HuH-7.5 (cell line): ENCODE measurements at regions not wholly inside any gene's neighbourhood (a gene's known extent, or its start where the extent isn't known, plus 50 kb on each side); places are given as distances from the start of the nearest gene placed in this dataset.
"Not testable (repeated sequence)": the region's sequence is repeated elsewhere in the genome, so short reads cannot be mapped to it uniquely, and the experiment has no call there.

ENCODE experiments used
- DNase-seq: peaks from one replicate; pipeline ENCODE4 v3.0.0; 2011; ENCODE audit warnings: low spot score

DNA sequence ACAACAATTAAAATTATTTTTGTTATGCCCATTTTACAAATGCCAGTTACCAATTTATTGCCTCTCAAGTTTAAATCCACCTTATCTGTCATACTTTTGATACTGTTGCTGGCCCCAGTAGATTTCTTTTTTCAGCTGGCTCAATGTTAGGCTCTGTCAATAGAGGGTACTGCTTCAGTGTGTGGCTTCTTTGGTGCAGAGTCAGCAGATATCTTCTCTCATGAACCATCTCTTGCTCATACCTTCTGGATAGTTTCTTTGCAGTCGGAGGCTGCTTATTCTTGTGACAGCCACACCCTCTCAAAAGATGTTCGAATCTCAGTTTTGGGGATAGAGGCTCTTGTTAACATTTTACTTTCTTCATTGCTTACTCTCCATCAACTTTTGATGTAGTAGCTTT is 849.9 kb upstream of the SEMA6A start:
- no peak for DNase-seq

DNA sequence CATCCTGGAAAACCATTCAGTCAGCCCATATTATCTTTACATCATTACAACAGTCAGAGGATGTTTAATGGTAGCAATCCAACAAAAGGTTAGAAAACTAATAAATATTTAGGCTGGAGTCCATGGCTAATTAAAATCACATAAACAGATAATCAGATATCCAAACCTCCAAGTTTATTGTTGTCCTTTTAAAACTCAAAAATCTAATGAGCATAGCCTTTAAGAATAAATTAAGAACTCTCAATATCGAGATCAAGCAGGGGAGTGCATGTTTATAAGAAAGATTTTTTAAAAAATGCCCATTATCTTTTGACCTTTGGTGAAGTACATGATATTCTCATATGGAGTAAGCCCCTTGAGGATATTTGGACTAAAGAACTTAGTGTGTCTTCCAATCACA is 842.9 kb upstream of the SEMA6A start:
- DNase-seq = no peak

DNA sequence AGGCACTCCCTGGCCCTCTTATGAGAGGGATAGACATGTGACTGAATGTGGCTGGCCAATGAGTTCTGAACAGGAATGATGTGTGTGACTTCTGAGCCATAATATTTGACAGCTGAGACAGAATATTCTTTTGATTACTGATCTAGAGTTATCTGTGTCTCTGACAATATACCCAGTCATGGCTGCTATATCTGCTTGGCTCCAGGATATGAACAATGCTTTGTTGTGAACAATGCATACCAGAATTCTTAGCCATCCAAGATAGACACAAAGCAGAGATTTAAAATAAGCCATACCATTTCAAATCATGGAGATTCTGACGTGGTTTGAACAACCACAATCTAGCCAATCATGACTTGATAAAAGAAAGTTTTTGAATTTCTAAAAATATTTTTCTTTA is 840.3 kb upstream of the SEMA6A start:
- no peak for DNase-seq

DNA sequence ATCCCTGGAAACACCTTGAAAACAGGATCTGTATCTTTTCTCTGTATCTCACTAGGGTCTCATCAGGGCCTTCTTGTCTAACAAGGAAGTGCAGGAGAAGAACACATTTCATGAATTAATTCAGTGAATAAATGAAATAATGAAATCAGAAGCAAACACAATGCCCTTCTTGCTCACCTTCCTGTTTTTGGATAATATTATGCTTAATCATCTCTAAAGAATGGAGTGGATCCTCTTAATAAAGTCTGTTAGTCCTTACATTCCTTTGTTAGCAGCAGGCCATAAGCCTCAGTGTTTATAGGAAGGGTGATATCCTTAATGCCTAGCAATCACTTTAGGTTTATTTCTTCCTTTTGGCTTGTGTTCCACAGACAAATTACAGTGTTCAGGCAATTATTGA is 837.1 kb upstream of the SEMA6A start:
- DNase-seq = no peak

DNA sequence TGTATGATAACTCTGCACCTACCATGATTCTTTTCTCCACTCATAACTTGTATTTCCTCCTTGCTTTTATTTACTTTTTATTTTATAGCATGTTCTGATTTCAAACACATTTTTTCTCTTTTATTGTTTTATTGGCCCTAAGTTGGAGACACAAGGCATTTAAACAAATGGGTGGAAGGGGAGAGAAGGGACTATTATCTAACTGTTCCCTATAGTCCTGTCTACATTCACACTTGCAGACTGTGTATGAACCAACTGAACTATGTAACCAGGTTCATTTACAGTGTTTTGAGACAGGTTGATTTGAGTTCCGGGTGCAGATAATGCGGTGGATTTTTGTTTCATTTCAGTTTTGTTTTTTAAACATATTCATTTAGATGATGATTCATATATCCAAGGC is 830.6 kb upstream of the SEMA6A start:
- no peak for DNase-seq

DNA sequence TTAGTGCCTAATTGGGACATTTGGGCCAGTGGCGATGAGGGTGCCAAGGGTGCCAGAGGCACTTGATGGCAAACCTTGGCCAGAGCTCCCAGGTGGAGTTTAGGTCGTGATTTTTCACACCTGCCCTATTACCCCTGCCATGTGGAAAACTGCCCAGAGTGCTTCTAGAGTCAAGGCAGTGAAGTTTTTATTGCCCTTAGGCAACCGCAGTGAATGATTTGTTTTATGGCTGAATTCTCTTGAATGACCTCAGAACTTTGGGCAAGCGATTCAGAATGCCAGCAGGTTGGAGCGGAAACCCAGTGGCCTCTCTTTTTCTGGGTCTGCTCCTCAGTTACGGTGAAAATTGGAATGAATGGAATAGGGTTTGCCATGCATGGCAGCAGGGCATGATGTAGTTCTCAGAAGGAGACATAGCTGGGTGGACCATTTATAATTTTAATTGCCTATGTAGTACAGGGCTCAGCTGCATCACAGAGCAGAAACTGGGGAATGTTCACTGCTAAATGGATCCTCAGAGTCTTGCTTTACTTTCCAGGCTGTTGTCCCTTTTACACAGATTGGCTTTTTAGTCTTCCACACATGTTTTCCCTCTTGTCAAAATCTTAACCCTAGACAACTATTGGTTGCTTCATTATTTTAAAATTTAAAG is 820.0 kb upstream of the SEMA6A start:
- no peak for DNase-seq

DNA sequence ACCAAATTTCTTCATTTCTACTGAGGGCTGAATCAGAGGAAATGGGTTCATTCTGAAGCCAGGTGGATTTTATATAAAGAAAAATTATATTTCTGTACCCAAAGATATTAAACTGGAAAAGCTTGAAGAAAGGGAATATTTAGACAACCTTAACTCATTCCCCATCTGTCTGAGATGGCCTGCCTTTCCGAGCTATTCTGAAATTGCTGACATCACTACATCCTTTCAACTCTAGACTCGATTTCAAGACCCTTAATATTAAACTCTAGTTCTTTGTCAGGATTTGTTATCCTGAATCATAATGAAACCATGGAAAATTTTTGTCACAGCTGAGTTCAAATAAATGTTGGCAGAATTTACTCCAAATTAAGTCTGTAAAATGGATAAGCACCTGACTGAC is 818.5 kb upstream of the SEMA6A start:
- DNase-seq = no peak

DNA sequence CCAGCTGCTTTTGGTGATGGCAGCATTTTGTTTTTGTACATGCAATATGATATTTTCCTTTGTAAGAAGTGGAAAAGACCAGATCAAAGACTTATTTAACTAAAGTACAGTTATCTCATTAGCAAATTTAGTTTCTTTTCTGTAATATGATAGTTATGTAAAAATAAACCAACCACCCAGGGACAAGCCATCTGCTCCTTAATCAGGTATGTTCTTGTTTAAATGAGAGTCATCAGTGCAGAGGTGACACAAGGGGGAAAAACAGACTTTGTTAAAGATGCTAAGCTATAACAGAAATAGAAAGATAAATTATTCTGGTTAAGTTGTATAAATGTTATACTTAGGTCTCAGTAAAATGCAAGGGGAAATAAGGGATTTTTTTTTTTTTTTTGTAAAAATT is 805.7 kb upstream of the SEMA6A start:
- no peak for DNase-seq

DNA sequence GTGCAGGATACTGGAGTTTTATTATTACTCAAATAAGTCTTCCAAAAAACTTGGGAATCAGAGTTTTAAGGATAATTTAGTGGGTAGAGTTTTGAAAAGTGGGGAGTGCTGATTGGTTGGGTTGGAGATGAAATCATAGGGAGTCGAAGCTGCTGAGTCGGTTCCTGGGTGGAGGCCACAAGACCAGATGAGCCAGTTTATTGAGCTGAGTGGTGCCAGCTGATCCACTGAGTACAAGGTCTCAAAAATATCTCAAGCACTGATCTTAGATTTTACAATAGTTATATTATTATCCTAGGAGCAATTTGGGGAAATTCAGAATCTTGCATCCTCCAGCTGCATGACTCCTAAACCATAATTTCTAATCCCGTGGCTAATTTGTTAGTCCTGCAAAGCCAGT is 804.9 kb upstream of the SEMA6A start:
- DNase-seq = no peak

DNA sequence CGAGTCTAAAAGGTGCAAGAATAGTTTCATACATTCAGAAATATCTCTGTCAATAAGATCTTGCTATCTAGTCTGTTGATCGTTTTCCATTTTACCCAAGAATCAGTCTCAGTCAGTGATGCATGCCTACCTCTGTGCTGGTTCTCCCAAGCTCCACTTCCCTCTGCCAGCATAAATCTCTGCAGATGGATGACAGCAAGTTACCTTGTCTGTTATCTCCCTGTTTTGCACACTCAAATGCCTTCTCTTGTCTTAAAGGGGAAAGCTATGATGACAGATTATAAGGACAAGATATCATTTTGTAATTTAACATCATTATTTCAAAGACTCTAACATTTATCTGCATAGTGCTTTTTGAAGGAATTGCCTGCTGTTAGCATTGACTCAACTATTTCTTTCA is 802.1 kb upstream of the SEMA6A start:
- DNase-seq = no peak

DNA sequence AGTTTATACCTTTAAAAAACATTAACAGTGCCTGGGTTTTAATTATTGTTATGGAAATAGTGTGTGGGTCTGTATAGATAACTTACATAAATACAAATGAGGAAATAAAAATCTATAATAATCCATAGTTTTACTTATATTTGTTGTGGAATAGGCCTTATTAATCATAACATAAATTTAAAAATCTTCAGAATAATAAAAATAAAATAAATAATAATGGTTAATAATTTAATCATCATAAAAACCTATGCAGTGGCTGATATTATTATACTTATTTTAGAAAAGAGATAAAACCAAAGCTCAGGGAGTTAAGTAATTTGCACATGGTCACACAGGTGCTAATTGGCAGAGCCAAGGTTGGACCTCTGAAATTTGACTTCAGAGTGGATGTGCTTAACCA is 785.3 kb upstream of the SEMA6A start:
- DNase-seq = no peak

DNA sequence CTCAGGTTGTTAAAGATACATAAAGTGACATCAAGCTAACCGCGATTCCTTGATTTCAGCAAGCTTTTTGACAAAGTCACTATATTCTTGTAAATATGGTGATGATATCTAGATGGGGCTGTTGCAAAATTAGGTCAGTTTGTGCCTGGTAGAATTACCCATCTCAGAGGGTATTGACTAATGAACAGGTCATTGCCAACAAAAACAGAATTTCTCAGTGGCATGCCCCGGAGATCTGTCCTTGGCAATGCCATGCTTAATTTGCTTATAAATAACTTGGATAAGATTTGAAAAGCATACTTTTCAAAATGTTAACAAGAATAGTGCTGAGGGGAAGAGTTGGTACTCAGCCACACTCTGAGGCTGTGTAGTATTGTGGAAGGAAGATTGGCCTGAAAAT is 783.3 kb upstream of the SEMA6A start:
- DNase-seq = no peak

DNA sequence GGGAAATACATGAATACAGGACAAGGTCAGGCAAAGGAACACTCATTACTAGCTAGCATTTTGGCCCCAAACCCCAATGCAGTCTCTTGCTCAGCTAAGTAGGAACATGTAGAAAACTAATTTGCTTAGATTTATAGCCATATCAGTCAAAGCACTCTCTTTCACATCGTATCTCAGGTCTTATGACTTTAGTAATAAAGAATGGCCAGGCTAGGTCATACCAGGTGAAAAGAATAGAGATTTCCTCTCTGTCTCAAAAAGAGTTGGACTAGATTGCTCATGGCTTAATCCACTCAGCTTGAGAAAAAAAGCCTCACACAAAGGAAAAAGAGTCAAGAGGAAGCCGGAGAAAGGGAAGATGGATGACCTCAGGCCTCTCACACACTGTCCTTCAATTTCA is 772.7 kb upstream of the SEMA6A start:
- DNase-seq = no peak

DNA sequence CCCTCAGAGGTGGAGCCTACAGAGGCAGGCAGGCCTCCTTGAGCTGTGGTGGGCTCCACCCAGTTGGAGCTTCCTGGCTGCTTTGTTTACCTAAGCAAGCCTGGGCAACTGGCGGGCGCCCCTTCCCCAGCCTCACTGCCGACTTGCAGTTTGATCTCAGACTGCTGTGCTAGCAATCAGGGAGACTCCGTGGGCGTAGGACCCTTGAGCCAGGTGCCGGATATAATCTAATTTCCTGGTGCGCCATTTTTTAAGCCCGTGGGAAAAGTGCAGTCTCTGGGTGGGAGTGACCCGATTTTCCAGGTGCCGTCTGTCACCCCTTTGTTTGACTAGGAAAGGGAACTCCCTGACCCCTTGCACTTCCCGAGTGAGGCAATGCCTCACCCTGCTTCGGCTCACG is 769.1 kb upstream of the SEMA6A start:
- DNase-seq = not testable (repeated sequence)

DNA sequence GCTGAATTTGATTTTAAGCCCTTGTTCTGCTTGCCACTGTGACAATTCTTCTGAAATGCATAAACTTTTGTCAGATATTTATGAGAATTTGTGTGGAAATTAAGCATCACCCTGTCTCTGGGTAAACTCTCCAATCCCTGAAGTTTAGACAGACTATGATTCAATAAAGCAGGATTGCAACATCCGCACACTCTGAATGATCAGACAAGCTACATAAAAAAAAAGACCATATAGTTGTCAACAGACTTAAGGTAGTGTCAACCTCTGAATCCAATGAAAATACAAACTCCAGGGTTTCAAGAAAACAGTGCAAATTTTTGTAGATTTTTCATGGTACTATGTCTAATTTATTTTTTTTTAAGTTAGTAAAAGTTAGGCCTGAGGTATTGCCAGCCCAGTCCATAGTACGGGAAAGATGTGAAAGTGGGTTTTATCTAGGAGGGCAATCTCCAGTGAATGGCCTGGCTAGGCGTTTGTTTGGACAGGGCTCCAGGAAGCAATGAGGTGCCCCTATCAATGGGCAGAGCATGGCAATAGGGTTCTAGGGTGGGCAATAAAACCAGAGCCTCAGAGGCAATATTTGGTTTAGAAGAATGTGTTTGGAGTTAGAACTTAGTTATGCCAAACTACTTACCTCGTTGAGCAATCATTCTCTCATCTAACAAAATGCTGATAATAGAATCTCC is 762.6 kb upstream of the SEMA6A start:
- no peak for DNase-seq

DNA sequence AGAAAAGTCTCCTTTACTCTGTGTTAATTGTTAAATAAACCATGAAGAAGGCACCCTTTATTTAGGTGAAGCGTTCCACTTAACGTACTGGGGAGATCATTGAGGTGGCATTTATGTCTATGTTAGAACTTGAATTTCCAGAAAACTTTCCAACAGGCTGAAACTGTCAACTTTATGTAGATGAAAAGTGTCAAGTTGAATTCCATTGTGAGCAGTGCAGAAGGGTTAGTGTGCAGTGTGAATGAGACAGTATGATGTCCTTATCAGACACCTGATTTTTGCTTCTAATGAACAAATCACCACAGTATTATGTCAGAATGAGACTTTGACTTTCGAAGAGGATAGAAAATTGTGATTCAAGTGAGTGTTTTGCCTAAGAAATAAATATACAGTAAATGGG is 761.6 kb upstream of the SEMA6A start:
- no peak for DNase-seq

DNA sequence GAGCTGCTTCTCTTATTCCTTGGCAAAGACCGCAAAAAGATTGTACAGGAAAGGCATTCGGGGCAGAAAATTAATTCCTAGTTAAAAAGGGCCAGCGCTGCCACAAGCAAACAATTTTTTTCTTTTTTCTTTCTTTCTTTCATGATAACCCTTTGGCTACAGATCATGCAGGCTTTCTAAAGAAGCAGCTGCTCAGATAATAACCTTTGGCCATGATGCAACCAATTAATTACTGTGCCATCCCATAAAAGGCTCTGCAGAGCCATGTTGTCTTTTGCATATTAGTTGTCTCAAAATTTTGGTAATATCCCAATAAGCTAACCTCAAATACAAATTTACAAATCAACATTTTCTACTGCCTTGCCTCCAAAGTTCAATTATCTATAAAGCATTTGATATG is 758.4 kb upstream of the SEMA6A start:
- no peak for DNase-seq

DNA sequence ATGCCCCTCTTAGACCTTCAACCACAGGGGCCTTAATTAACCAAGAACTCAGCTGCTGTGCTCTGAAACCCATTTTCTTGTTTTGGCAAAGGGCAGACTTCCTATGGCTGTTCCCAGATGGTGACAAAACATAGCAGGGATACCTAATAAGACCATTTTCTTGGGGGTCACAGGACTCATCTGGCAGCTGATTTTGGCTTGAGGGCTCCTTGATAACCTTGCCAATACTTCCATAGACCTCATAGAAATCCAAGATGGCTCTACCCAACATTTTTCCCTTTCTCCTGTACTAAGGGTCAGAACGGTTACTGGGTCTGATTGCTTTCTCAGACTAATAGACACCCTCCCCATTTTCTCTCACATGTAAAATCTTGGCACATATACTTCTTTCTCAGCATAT is 757.7 kb upstream of the SEMA6A start:
- DNase-seq = no peak

DNA sequence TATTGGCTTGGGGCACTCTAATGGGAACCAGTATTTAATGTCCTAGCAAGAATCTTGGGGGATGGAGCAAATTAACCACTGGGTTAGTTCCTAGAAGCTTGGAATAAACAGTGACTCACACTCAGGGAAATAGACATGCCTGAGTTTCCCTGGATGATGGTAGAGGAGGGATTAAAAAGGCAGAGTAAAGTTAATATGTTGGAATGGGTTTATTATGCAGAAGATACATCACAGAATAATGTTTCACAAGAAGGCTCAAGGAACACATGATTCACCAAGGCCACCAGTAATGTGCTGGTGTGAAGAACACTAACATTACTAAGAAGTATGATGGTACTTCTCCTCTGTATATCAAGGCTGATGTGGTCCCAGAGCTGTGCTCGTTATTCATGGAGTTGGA is 752.9 kb upstream of the SEMA6A start:
- no peak for DNase-seq

DNA sequence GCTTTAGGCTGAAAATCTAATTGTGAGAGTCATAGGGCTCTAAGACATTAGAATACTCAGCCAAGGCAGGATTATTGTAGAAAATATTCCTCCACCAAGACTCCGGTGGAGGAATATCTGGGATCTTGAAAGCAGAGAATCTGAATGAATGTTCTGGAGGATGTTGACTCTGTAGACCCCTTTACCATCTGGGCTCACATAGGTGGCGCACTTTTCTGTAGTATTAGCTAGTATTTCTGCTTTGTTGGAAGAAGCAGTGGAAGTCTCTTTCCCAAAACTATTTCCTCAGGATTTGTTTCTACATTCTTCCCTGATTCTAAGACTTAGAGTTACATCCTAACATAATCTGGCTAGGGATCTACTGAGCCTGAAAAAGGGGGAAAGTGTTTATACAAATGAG is 752.4 kb upstream of the SEMA6A start:
- no peak for DNase-seq

DNA sequence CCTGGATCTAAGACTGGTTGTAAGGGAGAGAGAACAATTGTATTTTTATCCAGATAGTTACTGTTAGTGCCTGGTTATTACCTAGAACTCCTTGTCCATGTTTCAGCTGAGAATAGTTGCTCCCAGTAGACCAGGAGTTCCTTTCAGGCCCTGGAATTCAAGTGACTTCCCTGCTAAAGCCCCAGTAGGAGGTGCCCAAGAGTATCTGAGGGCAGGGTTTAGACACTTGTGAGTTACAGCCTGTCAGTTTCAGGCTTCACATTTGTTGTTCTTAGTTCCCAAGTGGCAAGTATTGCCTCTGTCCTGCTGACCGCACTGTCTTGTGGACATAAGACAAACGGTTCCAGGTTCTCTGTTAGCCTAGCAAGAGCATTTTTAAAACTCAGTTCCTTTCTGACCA is 743.9 kb upstream of the SEMA6A start:
- no peak for DNase-seq

DNA sequence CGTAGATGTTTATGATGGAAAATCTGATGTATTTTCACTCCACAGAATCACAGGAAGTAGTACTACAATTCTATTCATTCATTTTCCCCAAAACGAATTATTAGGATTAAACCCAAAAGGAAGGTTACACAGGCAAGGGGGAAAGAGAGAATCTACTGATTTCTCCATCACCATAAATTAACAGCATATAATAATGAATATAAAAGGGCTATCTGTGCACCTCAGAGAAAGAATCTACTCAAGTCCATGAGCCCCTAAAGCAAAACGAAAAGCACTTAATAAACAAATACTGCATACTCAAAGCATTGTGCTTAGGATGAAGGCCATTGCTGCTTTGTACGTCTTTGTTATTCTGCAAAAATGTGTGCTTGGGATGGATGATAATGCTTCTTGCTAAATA is 740.5 kb upstream of the SEMA6A start:
- no peak for DNase-seq

DNA sequence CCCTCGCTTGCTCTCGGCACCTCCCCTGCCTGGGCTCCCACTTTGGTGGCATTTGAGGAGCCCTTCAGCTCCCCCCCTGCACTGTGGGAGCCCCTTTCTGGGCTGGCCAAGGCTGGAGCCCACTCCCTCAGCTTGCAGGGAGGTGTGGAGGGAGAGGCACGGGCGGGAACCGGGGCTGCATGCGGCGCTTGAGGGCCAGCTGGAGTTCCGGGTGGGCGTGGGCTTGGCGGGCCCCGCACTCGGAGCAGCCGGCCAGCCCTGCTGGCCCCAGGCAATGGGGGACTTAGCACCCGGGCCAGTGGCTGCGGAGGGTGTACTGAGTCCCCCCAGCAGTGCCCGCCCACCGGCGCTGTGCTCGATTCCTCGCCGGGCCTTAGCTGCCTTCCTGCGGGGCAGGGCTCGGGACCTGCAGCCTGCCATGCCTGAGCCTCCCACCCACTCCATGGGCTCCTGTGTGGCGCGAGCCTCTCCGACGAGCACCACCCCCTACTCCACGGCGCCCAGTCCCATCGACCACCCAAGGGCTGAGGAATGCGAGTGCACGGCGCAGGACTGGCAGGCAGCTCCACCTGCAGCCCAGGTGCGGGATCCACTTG is 730.0 kb upstream of the SEMA6A start:
- not testable (repeated sequence) for DNase-seq

DNA sequence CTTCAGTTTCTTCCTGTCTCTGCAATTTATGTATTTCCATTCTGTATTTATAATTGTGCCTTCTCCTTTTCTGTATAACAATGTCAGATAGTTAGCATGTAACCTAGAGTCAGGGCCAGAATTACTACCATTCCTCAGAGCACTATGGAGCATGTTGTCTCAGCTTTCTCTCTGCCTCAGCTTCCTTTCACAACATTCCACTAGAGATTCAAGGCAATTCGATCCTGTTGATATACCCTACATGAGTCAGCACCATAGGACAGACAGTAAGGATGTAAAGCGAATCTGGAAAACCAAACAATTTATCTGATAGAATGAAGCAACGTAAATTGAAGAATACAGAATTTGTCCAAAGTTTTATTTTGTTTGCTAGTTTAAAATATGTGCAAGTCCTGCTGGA is 728.3 kb upstream of the SEMA6A start:
- DNase-seq = no peak
